HG02759 (cell line): ENCODE measurements at regions not wholly inside any gene's neighbourhood (a gene's known extent, or its start where the extent isn't known, plus 50 kb on each side); places are given as distances from the start of the nearest gene placed in this dataset.
"Not testable (repeated sequence)": the region's sequence is repeated elsewhere in the genome, so short reads cannot be mapped to it uniquely, and the experiment has no call there.

ENCODE experiments used
- ATAC-seq: cut with Tn5 transposase; IDR thresholded peaks from one replicate; pipeline ENCODE4 v1.9.1; 2021; ENCODE audit warnings: mild to moderate bottlenecking, moderate library complexity; ENCODE audit not compliant: unreplicated experiment

GRCh38 chr4:82194329-82194728 is 179.5 kb downstream of the HNRNPD start:
- no peak for ATAC-seq

- ATAC-seq: no peak
Measured at GRCh38 chr4:82192017-82192673, 181.6 kb downstream of the HNRNPD start.

GRCh38 chr4:82181789-82182188 is 192.0 kb downstream of the HNRNPD start:
- ATAC-seq: no peak

- ATAC-seq: no peak
Measured at GRCh38 chr4:82172186-82172585, 201.6 kb downstream of the HNRNPD start.

GRCh38 chr4:82171531-82172155 is 202.1 kb downstream of the HNRNPD start:
- ATAC-seq: no peak

DNA sequence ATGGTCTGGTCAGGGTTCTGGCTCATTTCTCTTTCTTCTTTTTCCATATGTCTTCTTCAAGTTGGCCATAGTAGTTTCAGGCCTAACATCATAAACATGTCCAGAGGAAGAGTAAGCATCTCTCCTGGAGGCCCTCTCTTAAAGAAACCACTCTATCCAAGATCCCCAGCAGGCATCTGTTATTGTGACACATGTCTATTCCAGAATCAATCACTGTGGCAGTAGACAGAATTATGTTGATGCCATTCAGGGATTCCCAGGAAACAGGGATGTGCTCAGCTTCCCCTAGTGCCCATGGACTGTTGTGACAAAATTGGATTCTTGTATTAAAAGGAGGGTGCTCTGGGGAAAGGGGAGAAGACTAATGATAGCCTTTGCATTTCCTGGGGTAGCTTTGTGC is 224.0 kb downstream of the HNRNPD start:
- no peak for ATAC-seq

GRCh38 chr4:82145850-82146249 is 227.9 kb downstream of the HNRNPD start:
- ATAC-seq: no peak

DNA sequence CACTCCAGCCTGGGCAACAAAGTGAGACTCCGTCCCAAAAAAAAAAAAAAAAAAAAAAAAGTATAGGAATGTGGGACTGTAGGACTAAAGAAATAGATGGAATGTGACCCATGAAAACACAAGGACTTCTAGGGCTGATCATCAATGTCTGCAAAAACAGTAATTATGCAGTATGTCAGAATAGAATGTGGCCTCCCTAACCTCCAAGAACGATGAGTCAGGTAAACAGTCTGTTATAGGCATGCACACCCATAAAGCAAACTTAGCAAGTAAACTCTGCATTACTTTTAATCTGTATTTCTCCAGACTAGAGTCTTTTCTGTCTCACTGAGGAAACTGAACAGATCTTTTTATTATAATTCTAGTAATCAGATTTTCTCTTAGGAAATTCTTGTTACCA is 233.4 kb downstream of the HNRNPD start:
- ATAC-seq: no peak

DNA sequence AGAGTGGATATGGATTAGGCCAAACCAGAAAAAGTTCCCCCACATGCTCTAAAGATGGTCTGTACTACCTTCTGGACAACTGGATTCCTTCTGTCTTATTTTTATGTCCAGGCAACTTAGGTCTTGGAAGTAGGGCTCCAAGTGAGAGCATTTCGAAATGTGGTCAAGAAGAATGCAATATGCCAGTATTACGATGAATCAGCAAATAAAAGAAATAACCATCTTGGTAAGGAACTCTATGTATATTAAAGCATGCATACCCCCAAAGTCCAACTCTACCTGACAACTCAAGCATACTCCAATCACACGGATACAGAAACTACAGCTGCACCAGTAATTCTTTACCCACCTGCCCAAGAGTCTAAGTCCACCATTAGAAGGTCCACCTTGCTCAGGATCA is 234.5 kb downstream of the HNRNPD start:
- ATAC-seq: no peak

DNA sequence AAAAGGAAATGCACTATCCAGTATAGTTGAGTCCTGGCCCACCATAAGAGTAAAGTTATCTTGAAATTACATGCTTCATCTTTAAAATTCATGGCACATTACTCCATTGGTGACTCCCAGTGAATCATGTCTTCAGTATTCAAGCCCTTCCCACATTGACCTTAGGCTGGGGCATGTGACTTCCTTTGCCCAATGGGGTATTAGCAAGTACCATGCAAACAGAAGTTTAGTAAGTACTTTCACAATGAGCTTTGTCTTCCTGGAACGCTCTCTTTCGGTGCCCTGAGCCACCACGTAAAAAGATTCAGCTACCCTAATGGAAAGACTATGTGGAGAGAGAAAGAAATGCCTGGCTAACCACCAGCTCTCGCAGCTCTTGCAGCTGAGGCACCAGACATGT is 235.4 kb downstream of the HNRNPD start:
- ATAC-seq: no peak

- no peak for ATAC-seq
Measured at GRCh38 chr4:82136161-82136801, 237.5 kb downstream of the HNRNPD start.

- no peak for ATAC-seq
Measured at GRCh38 chr4:82128355-82128754, 245.4 kb downstream of the HNRNPD start.

- no peak for ATAC-seq
Measured at GRCh38 chr4:82126512-82127040, 247.2 kb downstream of the HNRNPD start.

DNA sequence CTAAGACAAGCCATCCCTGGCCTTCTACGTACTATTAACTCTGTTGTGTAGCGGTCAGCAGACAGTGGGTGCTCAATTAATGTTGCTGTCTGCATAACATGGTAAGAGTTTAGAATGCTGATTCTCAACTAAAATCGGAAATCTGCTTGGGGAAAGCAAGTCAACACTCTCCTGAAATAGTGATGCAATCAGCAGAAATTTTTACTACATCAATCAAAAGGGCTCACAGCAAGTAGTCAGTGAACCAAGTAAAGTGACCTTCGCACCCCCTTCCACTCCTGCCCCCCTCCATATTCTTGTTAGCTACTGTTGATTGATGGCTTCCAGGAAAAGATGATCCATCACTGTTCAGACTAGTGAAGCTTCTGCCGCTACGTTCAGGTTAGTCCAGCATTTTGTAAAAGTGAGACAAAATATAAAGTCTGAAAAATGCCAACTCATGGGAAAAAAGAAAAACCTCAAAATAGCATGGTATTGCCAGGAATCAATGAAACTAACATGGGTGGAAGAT is 247.9 kb downstream of the HNRNPD start:
- ATAC-seq: no peak

GRCh38 chr4:82124932-82125786 is 248.6 kb downstream of the HNRNPD start:
- ATAC-seq: no peak

- no peak for ATAC-seq
Measured at GRCh38 chr4:82124365-82124764, 249.4 kb downstream of the HNRNPD start.

GRCh38 chr4:82123934-82124333 is 249.9 kb downstream of the HNRNPD start:
- no peak for ATAC-seq

DNA sequence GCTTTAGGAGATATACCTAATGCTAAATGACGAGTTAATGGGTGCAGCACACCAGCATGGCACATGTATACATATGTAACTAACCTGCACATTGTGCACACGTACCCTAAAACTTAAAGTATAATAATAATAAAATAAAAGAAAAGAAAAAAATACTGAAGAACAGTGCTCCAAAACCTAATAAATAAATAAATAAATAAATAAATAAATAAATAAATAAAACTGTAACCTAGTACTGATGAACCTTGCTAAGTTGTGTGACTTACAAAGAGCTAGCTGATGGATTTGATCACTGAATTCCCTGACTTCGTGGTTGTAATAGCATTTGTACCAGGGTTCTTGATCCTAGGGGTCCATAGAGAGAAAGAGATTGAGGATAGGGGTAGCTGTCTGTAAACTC is 258.6 kb downstream of the HNRNPD start:
- not testable (repeated sequence) for ATAC-seq

DNA sequence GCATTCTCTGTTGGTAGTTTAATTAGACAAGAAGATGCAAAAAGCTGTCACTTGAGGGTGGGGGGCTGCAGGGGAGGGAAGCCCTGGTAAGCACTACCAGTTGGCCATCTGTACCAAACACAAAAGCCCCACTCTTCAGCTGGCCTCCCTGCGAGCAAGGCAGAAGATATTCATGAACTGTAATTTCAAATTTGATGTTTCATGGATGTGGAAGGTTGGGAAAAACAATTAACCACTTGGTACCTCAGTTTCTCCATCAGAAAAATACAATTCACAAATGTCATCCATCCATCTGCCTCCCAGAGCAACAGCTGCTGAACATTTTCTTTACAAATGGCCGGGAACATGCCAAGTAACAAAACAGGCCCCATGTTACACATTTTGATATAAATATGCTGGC is 265.3 kb downstream of the HNRNPD start:
- ATAC-seq: no peak

DNA sequence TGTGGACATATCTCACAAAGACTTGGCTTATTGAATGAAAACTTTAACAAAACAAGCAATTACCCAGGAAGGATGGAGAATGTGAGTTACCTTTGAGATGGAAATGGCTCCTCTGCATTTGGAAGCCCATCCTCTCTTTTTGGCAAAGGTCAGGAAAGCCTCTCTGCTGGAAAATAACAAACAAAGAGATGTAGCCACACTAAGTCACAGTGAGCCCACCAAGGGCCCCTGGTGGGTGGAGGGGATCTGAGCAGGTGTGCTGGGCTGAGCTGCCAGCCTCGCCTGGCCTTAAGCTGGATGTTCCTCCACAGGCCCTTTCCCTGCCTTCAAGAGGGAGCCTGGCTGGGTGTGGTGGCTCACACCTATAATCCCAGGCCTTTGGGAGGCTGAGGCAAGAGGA is 269.2 kb downstream of the HNRNPD start:
- ATAC-seq: no peak
